ENCODE measurements at regions not wholly inside any gene's neighbourhood (a gene's known extent, or its start where the extent isn't known, plus 50 kb on each side); places are given as distances from the start of the nearest gene placed in this dataset.

DNA sequence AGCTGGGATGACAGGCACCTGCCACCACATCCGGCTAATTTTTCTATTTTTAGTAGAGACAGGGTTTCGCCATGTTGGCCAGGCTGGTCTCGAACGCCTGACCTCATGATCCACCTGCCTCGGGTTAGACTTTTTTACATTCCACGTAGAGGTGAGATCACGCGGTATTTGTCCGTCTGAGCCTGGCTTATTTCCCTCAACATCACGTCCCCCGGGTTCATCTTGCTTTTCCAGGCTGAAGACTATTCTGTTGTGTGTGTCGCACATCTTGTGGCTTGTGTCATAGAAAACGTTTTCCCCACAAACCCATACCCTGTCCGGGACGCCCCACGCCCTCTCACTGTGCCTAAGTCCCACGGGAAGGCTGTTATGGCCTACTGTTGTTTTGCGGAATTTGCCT is 185.3 kb downstream of the CRLF2 start:
- TF ChIP-seq EZH2 (IDR thresholded peaks at IDR 0.05; ENCODE audit: insufficient read depth, poor library complexity, severe bottlenecking): no peak
- TF ChIP-seq EZH2phosphoT487 (IDR thresholded peaks at IDR 0.05; ENCODE audit: insufficient read depth, low read depth): no peak
